H9 (cell line): ENCODE measurements at regions not wholly inside any gene's neighbourhood (a gene's known extent, or its start where the extent isn't known, plus 50 kb on each side); places are given as distances from the start of the nearest gene placed in this dataset.

ENCODE experiments used
- DNase-seq: peaks from one replicate; pipeline ENCODE4 v3.0.0-alpha.2; 2017
- H2AFZ ChIP-seq: one replicate; pipeline ENCODE4 v1.6.1; 2013; ENCODE audit warnings: mild to moderate bottlenecking, low read length, control low read depth, moderate library complexity
- H2AK5ac ChIP-seq: 2 replicates; pipeline ENCODE4 v1.6.1; 2013; ENCODE audit warnings: low read length, control low read depth, mixed read lengths; ENCODE audit not compliant: insufficient read length
- H2BK120ac ChIP-seq: one replicate; pipeline ENCODE4 v1.6.1; 2013; ENCODE audit warnings: low read depth, mild to moderate bottlenecking, low read length, control low read depth, inconsistent platforms; ENCODE audit not compliant: poor library complexity, severe bottlenecking
- H2BK12ac ChIP-seq: 2 replicates; pipeline ENCODE4 v1.6.1; 2013; ENCODE audit warnings: low read length, control low read depth, mixed read lengths, low read depth; ENCODE audit not compliant: insufficient read length
- H2BK15ac ChIP-seq: 2 replicates; pipeline ENCODE4 v1.6.1; 2013; ENCODE audit warnings: low read depth, low read length, control low read depth
- H2BK20ac ChIP-seq: one replicate; pipeline ENCODE4 v1.6.1; 2013; ENCODE audit warnings: low read depth, mild to moderate bottlenecking, low read length, control low read depth, inconsistent platforms; ENCODE audit not compliant: poor library complexity, severe bottlenecking
- H2BK5ac ChIP-seq: 2 replicates; pipeline ENCODE4 v1.6.1; 2013; ENCODE audit warnings: low read length, control low read depth, mixed read lengths; ENCODE audit not compliant: insufficient read length
- H3K14ac ChIP-seq: 2 replicates; pipeline ENCODE4 v1.6.1; 2013; ENCODE audit warnings: low read length, control low read depth; ENCODE audit not compliant: insufficient read depth
- H3K18ac ChIP-seq: 2 replicates; pipeline ENCODE4 v1.6.1; 2013; ENCODE audit warnings: low read depth, mild to moderate bottlenecking, mixed read lengths, low read length, control low read depth; ENCODE audit not compliant: insufficient read length
- H3K23ac ChIP-seq: 2 replicates; pipeline ENCODE4 v1.6.1; 2013; ENCODE audit warnings: low read length, control low read depth, mixed read lengths, low read depth; ENCODE audit not compliant: insufficient read length
- H3K23me2 ChIP-seq: 2 replicates; pipeline ENCODE4 v1.6.1; 2013; ENCODE audit warnings: low read depth, mild to moderate bottlenecking, mixed read lengths, low read length, control low read depth; ENCODE audit not compliant: insufficient read length, poor library complexity, severe bottlenecking
- H3K27ac ChIP-seq: 2 replicates; pipeline ENCODE4 v1.5.1; 2013; ENCODE audit warnings: low read length, control low read depth, mixed read lengths, low read depth; ENCODE audit not compliant: insufficient read length
- H3K27me3 ChIP-seq: 2 replicates; pipeline ENCODE4 v1.6.1; 2013; ENCODE audit warnings: low read length, control low read depth, inconsistent platforms; ENCODE audit not compliant: insufficient read depth
- H3K4ac ChIP-seq: 2 replicates; pipeline ENCODE4 v1.6.1; 2013; ENCODE audit warnings: low read depth, mild to moderate bottlenecking, control low read depth, inconsistent platforms, low read length, moderate library complexity
- H3K4me1 ChIP-seq: 2 replicates; pipeline ENCODE4 v1.6.1; 2013; ENCODE audit warnings: low read length, control low read depth, inconsistent platforms; ENCODE audit not compliant: insufficient read depth
- H3K4me2 ChIP-seq: 2 replicates; pipeline ENCODE4 v1.6.1; 2013; ENCODE audit warnings: low read length, control low read depth, mixed read lengths; ENCODE audit not compliant: insufficient read length, insufficient read depth
- H3K56ac ChIP-seq: 2 replicates; pipeline ENCODE4 v1.6.1; 2013; ENCODE audit warnings: low read depth, mild to moderate bottlenecking, mixed read lengths, low read length, control low read depth; ENCODE audit not compliant: insufficient read length
- H3K79me1 ChIP-seq: 2 replicates; pipeline ENCODE4 v1.6.1; 2013; ENCODE audit warnings: low read depth, mild to moderate bottlenecking, moderate library complexity, low read length, control low read depth, inconsistent platforms; ENCODE audit not compliant: insufficient read depth, poor library complexity, severe bottlenecking
- H3K79me2 ChIP-seq: 2 replicates; pipeline ENCODE4 v1.6.1; 2013; ENCODE audit warnings: low read length, control low read depth, inconsistent platforms; ENCODE audit not compliant: insufficient read depth
- H3K9ac ChIP-seq: 2 replicates; pipeline ENCODE4 v1.6.1; 2013; ENCODE audit warnings: low read length, control low read depth, mixed read lengths; ENCODE audit not compliant: insufficient read length; ENCODE audit errors: extremely low read depth
- H3K9me3 ChIP-seq: one replicate; pipeline ENCODE4 v1.6.1; 2013; ENCODE audit warnings: low read depth, low read length, inconsistent platforms; ENCODE audit not compliant: control insufficient read depth
- H3T11ph ChIP-seq: one replicate; pipeline ENCODE4 v1.6.1; 2013; ENCODE audit warnings: mild to moderate bottlenecking, low read length, control low read depth, inconsistent platforms
- H4K20me1 ChIP-seq: one replicate; pipeline ENCODE4 v1.6.1; 2013; ENCODE audit not compliant: control insufficient read depth, insufficient read length, insufficient read depth
- H4K5ac ChIP-seq: 2 replicates; pipeline ENCODE4 v1.6.1; 2013; ENCODE audit warnings: low read depth, mild to moderate bottlenecking, mixed read lengths, low read length, control low read depth; ENCODE audit not compliant: insufficient read length
- H4K8ac ChIP-seq: replicated peaks from 2 replicates; pipeline ENCODE4 v1.6.1; 2013; ENCODE audit warnings: low read length, control low read depth, mixed read lengths, low read depth; ENCODE audit not compliant: insufficient read length
- H4K91ac ChIP-seq: 2 replicates; pipeline ENCODE4 v1.6.1; 2013; ENCODE audit warnings: low read depth, mild to moderate bottlenecking, moderate library complexity, mixed read lengths, low read length, control low read depth; ENCODE audit not compliant: insufficient read length
- H3K27ac Mint-ChIP-seq, 3 experiments: 2 replicates in 2 of 3; 3 replicates in 1 of 3; pipeline ENCODE4 v1.8.0; 2020 to 2021; ENCODE audit warnings: mixed read lengths in 3 of 3, mild to moderate bottlenecking in 1 of 3, moderate library complexity in 1 of 3
- H3K27me3 Mint-ChIP-seq: 2 replicates; pipeline ENCODE4 v1.8.0; 2021; ENCODE audit warnings: low read depth, mild to moderate bottlenecking, moderate library complexity, mixed read lengths
- H3K36me3 Mint-ChIP-seq, 3 experiments: 2 replicates in 2 of 3; 3 replicates in 1 of 3; pipeline ENCODE4 v1.8.0; 2020 to 2021; ENCODE audit warnings: low read depth in 3 of 3, mixed read lengths in 3 of 3; ENCODE audit not compliant: insufficient read depth in 1 of 3
- H3K4me1 Mint-ChIP-seq, 2 experiments: 2 replicates each; pipeline ENCODE4 v1.8.0; 2020; ENCODE audit warnings: mixed read lengths in 2 of 2
- H3K4me3 Mint-ChIP-seq, 2 experiments: 2 replicates in 1 of 2; 3 replicates in 1 of 2; pipeline ENCODE4 v1.8.0; 2020 to 2021; ENCODE audit warnings: mild to moderate bottlenecking in 2 of 2, mixed read lengths in 2 of 2, moderate library complexity in 1 of 2
- H3K9me3 Mint-ChIP-seq, 2 experiments: 2 replicates in 1 of 2; 3 replicates in 1 of 2; pipeline ENCODE4 v1.8.0; 2020; ENCODE audit warnings: mild to moderate bottlenecking in 2 of 2, mixed read lengths in 2 of 2, moderate library complexity in 1 of 2
- CTCF ChIP-seq: fragments of 200-600 bp; sonication (generic); conservative IDR thresholded peaks from 3 replicates; pipeline ENCODE4 v1.8.0; 2021; ENCODE audit warnings: antibody characterized with exemption, mild to moderate bottlenecking
- WGBS: extraction: QIAGEN DNeasy Blood & Tissue Kit; methylation state at CpG from one replicate; pipeline ENCODE4 v1.1.7; 2013; ENCODE audit warnings: missing lambda C conversion rate, low lambda C conversion rate, mixed read lengths; ENCODE audit not compliant: insufficient read length; ENCODE audit errors: extremely low coverage; 5-methylcytosine and 5-hydroxymethylcytosine counted together

- Histone ChIP-seq H4K20me1 (no peaks in the 10 kb centered on the region), H3K18ac (no peak overlapping the region), H2BK20ac (no peak overlapping the region), H3K27me3 (no peaks in the 10 kb centered on the region; the same call in 1 of the 2 replicates), H4K5ac (no peak overlapping the region), H2AFZ (no peak overlapping the region), H2AK5ac (no peak overlapping the region), H3K56ac (no peak overlapping the region), H3K79me1 (no peaks in the 10 kb centered on the region), H3K4me2 (no peak overlapping the region), H3K4me1 (peaks cover 2% of the 10 kb centered on the region; the same call in 1 of the 2 replicates), H3T11ph (no peak overlapping the region), H2BK5ac (no peak overlapping the region), H3K4ac (no peak overlapping the region), H3K79me2 (no peaks in the 10 kb centered on the region), H2BK15ac (no peak overlapping the region), H3K9me3 (no peaks in the 10 kb centered on the region), H3K14ac (no peak overlapping the region), H3K27ac (no peak overlapping the region), H4K91ac (no peak overlapping the region), H2BK120ac (no peak overlapping the region), H3K23ac (no peak overlapping the region), H3K9ac (no peak overlapping the region), H3K23me2 (no peaks in the 10 kb centered on the region), H4K8ac (no peak overlapping the region), H2BK12ac (no peak overlapping the region)
- WGBS, result no CpG with 5 or more reads among the region's 1 CpG
- Mint-ChIP-seq H3K27me3 (no peaks in the 10 kb centered on the region), H3K4me1 (peaks cover 11 to 13% of the 10 kb centered on the region in 2 experiments), H3K4me3 (no peak overlapping the region), H3K27ac (peak overlapping the region in 1 of 3 experiments; percentile 67; a peak in 1 of 7 replicates), H3K36me3 (no peaks in the 10 kb centered on the region), H3K9me3 (peaks cover 0 to 1% of the 10 kb centered on the region in 2 experiments; a peak in 1 of 5 replicates)
- no peak for DNase-seq
- TF ChIP-seq CTCF, result no peak
Observed at GRCh38 chr12:92022093-92022492, 123.6 kb downstream of the BTG1 start.
